NB4 (cell line): ENCODE measurements at regions not wholly inside any gene's neighbourhood (a gene's known extent, or its start where the extent isn't known, plus 50 kb on each side); places are given as distances from the start of the nearest gene placed in this dataset.

ENCODE experiments used
- DNase-seq: peaks from one replicate; pipeline ENCODE4 v3.0.0; 2010; ENCODE audit warnings: low read depth
- H3K4me3 ChIP-seq: one replicate; pipeline ENCODE4 v1.5.1; 2011; ENCODE audit warnings: mild to moderate bottlenecking, low read depth, low read length, moderate library complexity
- CTCF ChIP-seq: IDR thresholded peaks from one replicate; pipeline ENCODE4 v1.5.1; 2012; ENCODE audit warnings: low read depth, low read length
- MYC ChIP-seq: IDR thresholded peaks from 2 replicates; pipeline ENCODE4 v1.6.1; 2011; ENCODE audit warnings: low read depth, low read length
- POLR2A ChIP-seq: IDR thresholded peaks from 2 replicates; pipeline ENCODE4 v1.6.1; 2011; ENCODE audit warnings: mild to moderate bottlenecking; ENCODE audit not compliant: insufficient read length; ENCODE audit errors: extremely low read depth
- TF ChIP-seq, protein P1 (sequence below): IDR thresholded peaks from 2 replicates; pipeline ENCODE4 v1.6.1; 2011; ENCODE audit warnings: low read depth, low read length

- no peak overlapping the region for H3K4me3 ChIP-seq
- no peak for DNase-seq
- no peak for TF ChIP-seq CTCF
- no peak for TF ChIP-seq POLR2A
- TF ChIP-seq, protein P1, sequence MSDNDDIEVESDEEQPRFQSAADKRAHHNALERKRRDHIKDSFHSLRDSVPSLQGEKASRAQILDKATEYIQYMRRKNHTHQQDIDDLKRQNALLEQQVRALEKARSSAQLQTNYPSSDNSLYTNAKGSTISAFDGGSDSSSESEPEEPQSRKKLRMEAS = no peak
- no peak for TF ChIP-seq MYC
These were observed 495.2 kb downstream of the MID1IP1 start for GRCh38 chrX:39296472-39296871.

DNA sequence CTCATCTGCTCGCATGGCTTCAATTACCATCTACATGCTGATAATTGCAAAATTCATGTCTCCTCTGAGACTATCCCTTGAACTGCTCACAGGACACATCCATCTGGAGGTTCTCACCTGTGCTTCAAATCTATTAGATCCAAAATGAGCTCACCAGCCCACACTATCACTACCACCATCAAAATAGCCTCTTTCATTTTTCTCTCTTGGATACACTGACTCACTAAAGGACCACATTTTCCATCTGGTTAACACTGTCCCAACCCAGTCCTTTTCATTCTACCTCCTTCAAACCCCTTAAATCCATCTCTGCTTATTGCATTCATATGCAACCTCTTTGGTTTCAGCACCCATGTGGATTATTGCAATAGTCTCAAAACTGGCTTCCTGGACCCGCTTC, 497.6 kb downstream of the MID1IP1 start:
- DNase-seq = no peak
- no peak overlapping the region for H3K4me3 ChIP-seq
- TF ChIP-seq CTCF = no peak
- TF ChIP-seq, protein P1 = no peak
- no peak for TF ChIP-seq POLR2A
- no peak for TF ChIP-seq MYC

GRCh38 chrX:39299615-39300014, 498.4 kb downstream of the MID1IP1 start:
- TF ChIP-seq CTCF (no peak), MYC (no peak), POLR2A (no peak)
- TF ChIP-seq, protein P1 = no peak
- DNase-seq = no peak
- no peak overlapping the region for H3K4me3 ChIP-seq

GRCh38 chrX:39301036-39301435, 499.8 kb downstream of the MID1IP1 start:
- TF ChIP-seq CTCF (no peak), MYC (no peak), POLR2A (no peak)
- TF ChIP-seq, protein P1 = no peak
- DNase-seq = no peak
- H3K4me3 ChIP-seq = no peak overlapping the region

DNA sequence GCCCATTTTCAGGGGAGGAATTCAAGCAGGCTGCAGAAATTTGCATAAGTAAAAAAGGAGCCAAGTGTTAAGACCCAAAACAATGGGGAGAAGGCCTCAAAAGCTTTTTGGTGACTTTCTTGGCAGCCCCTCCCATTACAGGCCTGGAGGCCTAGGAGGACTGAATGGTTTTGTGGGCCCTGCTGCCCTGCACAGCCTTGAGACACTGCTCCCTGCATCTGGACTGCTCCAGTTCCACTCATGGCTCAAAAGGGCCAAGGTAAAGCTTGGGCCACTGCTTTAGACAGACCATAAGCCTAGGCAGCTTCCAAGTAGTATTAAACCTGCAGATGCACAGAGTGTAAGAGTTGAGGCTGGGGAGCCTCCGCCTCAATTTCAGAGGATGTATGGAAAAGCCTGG, 501.6 kb downstream of the MID1IP1 start:
- DNase-seq = no peak
- no peak overlapping the region for H3K4me3 ChIP-seq
- TF ChIP-seq POLR2A (no peak), CTCF (no peak), MYC (no peak)
- TF ChIP-seq, protein P1 = no peak

- no peak for DNase-seq
- no peak overlapping the region for H3K4me3 ChIP-seq
- no peak for TF ChIP-seq MYC
- no peak for TF ChIP-seq POLR2A
- no peak for TF ChIP-seq CTCF
- TF ChIP-seq, protein P1 = no peak
These were observed 503.5 kb downstream of the MID1IP1 start for GRCh38 chrX:39304746-39305145.
